Sigmoid colon (tissue), 4 donors: ENCODE measurements at regions not wholly inside any gene's neighbourhood (a gene's known extent, or its start where the extent isn't known, plus 50 kb on each side); places are given as distances from the start of the nearest gene placed in this dataset.

Source experiments
- CTCF ChIP-seq, 4 experiments: fragments of 450-650 bp in 3 of 4; fragments of 200-600 bp in 1 of 4; IDR thresholded peaks; one replicate each; pipeline ENCODE4 v1.5.1; 2016 to 2019; ENCODE audit warnings: antibody characterized with exemption in 4 of 4, mild to moderate bottlenecking in 3 of 4, moderate library complexity in 2 of 4
- EP300 ChIP-seq, 4 donors: sonication (generic); formaldehyde crosslinking; IDR thresholded peaks; one replicate each; pipeline ENCODE4 v1.6.1; 2017; ENCODE audit warnings: antibody characterized with exemption in 4 of 4
- POLR2A ChIP-seq, 2 donors: fragments of 450-650 bp; IDR thresholded peaks; one replicate each; pipeline ENCODE4 v1.6.1; 2016; ENCODE audit warnings: antibody characterized with exemption in 2 of 2, mild to moderate bottlenecking in 2 of 2, moderate library complexity in 2 of 2
- POLR2AphosphoS5 ChIP-seq, 4 donors: sonication (generic); formaldehyde crosslinking; IDR thresholded peaks; one replicate each; pipeline ENCODE4 v1.6.1; 2017; ENCODE audit warnings: antibody characterized with exemption in 4 of 4

GRCh38 chr5:174644436-174644835 is 79.9 kb upstream of the MSX2 start:
- TF ChIP-seq CTCF (IDR thresholded peaks at IDR 0.05), result no peak
- TF ChIP-seq POLR2A (IDR thresholded peaks at IDR 0.05), result no peak
- no peak for TF ChIP-seq POLR2AphosphoS5 (IDR thresholded peaks at IDR 0.05)
- TF ChIP-seq EP300 (IDR thresholded peaks at IDR 0.05), result no peak
